Smooth muscle cell (in vitro differentiated cells): ENCODE measurements at regions not wholly inside any gene's neighbourhood (a gene's known extent, or its start where the extent isn't known, plus 50 kb on each side); places are given as distances from the start of the nearest gene placed in this dataset.

Experiments
- DNase-seq: peaks from one replicate; lab custom pipeline; 2025; ENCODE audit not compliant: unreplicated experiment; lab: John Stamatoyannopoulos, UW
- H2AFZ ChIP-seq: fragments of 200-600 bp; sonication (generic); 2 replicates; pipeline ENCODE4 v1.6.0; 2016; ENCODE audit warnings: antibody characterized with exemption, low read depth, mild to moderate bottlenecking
- H3F3A ChIP-seq: fragments of 200-600 bp; sonication (generic); 2 replicates; pipeline ENCODE4 v1.6.0; 2017; ENCODE audit warnings: antibody characterized with exemption, low read depth
- H3K27ac ChIP-seq: fragments of 200-600 bp; sonication (generic); 2 replicates; pipeline ENCODE4 v1.5.1; 2016; ENCODE audit warnings: low read depth, mild to moderate bottlenecking
- H3K27me3 ChIP-seq: fragments of 200-600 bp; sonication (generic); 2 replicates; pipeline ENCODE4 v1.6.1; 2016; ENCODE audit warnings: low read depth, mild to moderate bottlenecking
- H3K36me3 ChIP-seq: fragments of 200-600 bp; sonication (generic); 2 replicates; pipeline ENCODE4 v1.5.1; 2016; ENCODE audit warnings: low read depth
- H3K4me1 ChIP-seq: fragments of 200-600 bp; sonication (generic); 2 replicates; pipeline ENCODE4 v1.5.1; 2016; ENCODE audit warnings: low read depth
- H3K4me2 ChIP-seq: fragments of 200-600 bp; sonication (generic); 2 replicates; pipeline ENCODE4 v1.6.0; 2016; ENCODE audit warnings: mild to moderate bottlenecking
- H3K4me3 ChIP-seq: fragments of 200-600 bp; sonication (generic); 2 replicates; pipeline ENCODE4 v1.5.1; 2016; ENCODE audit warnings: mild to moderate bottlenecking
- H3K79me2 ChIP-seq: fragments of 200-600 bp; sonication (generic); 2 replicates; pipeline ENCODE4 v1.6.0; 2016; ENCODE audit warnings: low read depth, mild to moderate bottlenecking
- H3K9ac ChIP-seq: fragments of 200-600 bp; sonication (generic); 2 replicates; pipeline ENCODE4 v1.6.0; 2016; ENCODE audit warnings: low read depth
- H3K9me3 ChIP-seq: fragments of 200-600 bp; sonication (generic); replicated peaks from 2 replicates; pipeline ENCODE4 v1.5.1; 2016; ENCODE audit warnings: low read depth
- H4K20me1 ChIP-seq: fragments of 200-600 bp; sonication (generic); 2 replicates; pipeline ENCODE4 v1.6.0; 2016; ENCODE audit warnings: low read depth
- WGBS: methylation state at CpG from one replicate; pipeline ENCODE4 v1.1.7; 2016; ENCODE audit warnings: low lambda C conversion rate; 5-methylcytosine and 5-hydroxymethylcytosine counted together
- TF ChIP-seq, protein P1 (sequence below): fragments of 200-600 bp; sonication (generic); IDR thresholded peaks from 2 replicates; pipeline ENCODE4 v1.5.1; 2017; ENCODE audit warnings: borderline replicate concordance, mild to moderate bottlenecking, antibody characterized with exemption; ENCODE audit not compliant: insufficient read depth, poor library complexity, severe bottlenecking

DNA sequence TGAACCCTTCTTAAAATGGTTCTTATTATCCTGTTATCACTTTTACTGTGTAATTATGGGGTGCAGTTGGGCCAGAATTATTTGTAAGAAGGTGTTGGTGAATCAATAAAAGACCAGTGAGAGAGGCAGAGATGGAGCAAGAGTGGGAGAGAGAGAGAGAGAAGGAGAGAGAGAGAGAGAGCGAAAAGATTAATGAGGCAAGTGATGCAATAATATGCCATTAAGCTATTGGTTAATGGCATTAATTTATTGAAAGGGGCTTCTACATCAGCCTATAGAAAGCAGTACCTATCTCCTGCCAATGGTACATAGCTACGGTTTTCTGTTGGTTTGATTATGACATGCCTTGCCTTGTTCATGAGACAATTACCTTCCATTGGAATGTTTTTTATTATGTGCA is 388.7 kb downstream of the RPS6KC1 start:
- Histone ChIP-seq H3K36me3 (no peaks in the 10 kb centered on the region), H3K27me3 (no peaks in the 10 kb centered on the region), H4K20me1 (no peaks in the 10 kb centered on the region), H3K9ac (no peak overlapping the region), H3K27ac (no peak overlapping the region), H3K4me3 (no peak overlapping the region), H2AFZ (no peak overlapping the region), H3K4me1 (no peaks in the 10 kb centered on the region), H3K79me2 (no peaks in the 10 kb centered on the region), H3K4me2 (no peak overlapping the region), H3F3A (no peaks in the 10 kb centered on the region), H3K9me3 (no peaks in the 10 kb centered on the region)
- no peak for DNase-seq
- TF ChIP-seq, protein P1, sequence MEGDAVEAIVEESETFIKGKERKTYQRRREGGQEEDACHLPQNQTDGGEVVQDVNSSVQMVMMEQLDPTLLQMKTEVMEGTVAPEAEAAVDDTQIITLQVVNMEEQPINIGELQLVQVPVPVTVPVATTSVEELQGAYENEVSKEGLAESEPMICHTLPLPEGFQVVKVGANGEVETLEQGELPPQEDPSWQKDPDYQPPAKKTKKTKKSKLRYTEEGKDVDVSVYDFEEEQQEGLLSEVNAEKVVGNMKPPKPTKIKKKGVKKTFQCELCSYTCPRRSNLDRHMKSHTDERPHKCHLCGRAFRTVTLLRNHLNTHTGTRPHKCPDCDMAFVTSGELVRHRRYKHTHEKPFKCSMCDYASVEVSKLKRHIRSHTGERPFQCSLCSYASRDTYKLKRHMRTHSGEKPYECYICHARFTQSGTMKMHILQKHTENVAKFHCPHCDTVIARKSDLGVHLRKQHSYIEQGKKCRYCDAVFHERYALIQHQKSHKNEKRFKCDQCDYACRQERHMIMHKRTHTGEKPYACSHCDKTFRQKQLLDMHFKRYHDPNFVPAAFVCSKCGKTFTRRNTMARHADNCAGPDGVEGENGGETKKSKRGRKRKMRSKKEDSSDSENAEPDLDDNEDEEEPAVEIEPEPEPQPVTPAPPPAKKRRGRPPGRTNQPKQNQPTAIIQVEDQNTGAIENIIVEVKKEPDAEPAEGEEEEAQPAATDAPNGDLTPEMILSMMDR = no peak
- WGBS = 96% methylated on average over 2 of the region's 2 CpGs

GRCh38 chr1:213440766-213441165 is 389.7 kb downstream of the RPS6KC1 start:
- no peaks in the 10 kb centered on the region for H3F3A ChIP-seq
- H4K20me1 ChIP-seq = no peaks in the 10 kb centered on the region
- 71% methylated on average over 4 of the region's 4 CpGs for WGBS
- no peaks in the 10 kb centered on the region for H3K79me2 ChIP-seq
- H3K36me3 ChIP-seq = no peaks in the 10 kb centered on the region
- H3K9ac ChIP-seq = no peak overlapping the region
- H3K4me3 ChIP-seq = no peak overlapping the region
- H3K27me3 ChIP-seq = no peaks in the 10 kb centered on the region
- DNase-seq = no peak
- H3K27ac ChIP-seq = no peak overlapping the region
- no peak overlapping the region for H3K4me2 ChIP-seq
- TF ChIP-seq, protein P1 = no peak
- no peaks in the 10 kb centered on the region for H3K4me1 ChIP-seq
- H3K9me3 ChIP-seq = no peaks in the 10 kb centered on the region
- no peak overlapping the region for H2AFZ ChIP-seq

- no peaks in the 10 kb centered on the region for H3K4me1 ChIP-seq
- no peaks in the 10 kb centered on the region for H3F3A ChIP-seq
These were observed 392.4 kb downstream of the RPS6KC1 start for GRCh38 chr1:213443415-213443814.

GRCh38 chr1:213444224-213444623 is 393.2 kb downstream of the RPS6KC1 start:
- WGBS = 73% methylated on average over 6 of the region's 6 CpGs
- H3K4me2 ChIP-seq = no peak overlapping the region

More at GRCh38 chr1:213443415-213443814, 392.4 kb downstream of the RPS6KC1 start:
- WGBS = 57% methylated on average over 5 of the region's 5 CpGs
- Histone ChIP-seq H3K9me3 (no peaks in the 10 kb centered on the region), H2AFZ (no peak overlapping the region), H3K36me3 (no peaks in the 10 kb centered on the region), H3K27ac (no peak overlapping the region), H3K4me2 (no peak overlapping the region), H4K20me1 (no peaks in the 10 kb centered on the region), H3K9ac (no peak overlapping the region), H3K27me3 (no peaks in the 10 kb centered on the region), H3K4me3 (no peak overlapping the region), H3K79me2 (no peaks in the 10 kb centered on the region)
- DNase-seq = no peak
- TF ChIP-seq, protein P1 = no peak

More at GRCh38 chr1:213444224-213444623, 393.2 kb downstream of the RPS6KC1 start:
- TF ChIP-seq, protein P1 = no peak
- no peak for DNase-seq
- Histone ChIP-seq H3K27me3 (no peaks in the 10 kb centered on the region), H3K9ac (no peak overlapping the region), H3K36me3 (no peaks in the 10 kb centered on the region), H4K20me1 (no peaks in the 10 kb centered on the region), H3F3A (no peaks in the 10 kb centered on the region), H3K4me3 (no peak overlapping the region), H3K27ac (no peak overlapping the region), H2AFZ (no peak overlapping the region), H3K9me3 (no peaks in the 10 kb centered on the region), H3K4me1 (no peaks in the 10 kb centered on the region), H3K79me2 (no peaks in the 10 kb centered on the region)
